ENCODE measurements at regions not wholly inside any gene's neighbourhood (a gene's known extent, or its start where the extent isn't known, plus 50 kb on each side); places are given as distances from the start of the nearest gene placed in this dataset.

GRCh38 chr10:130894471-130894870 lies 417.1 kb downstream of the TCERG1L start:
- no peak for DNase-seq

GRCh38 chr10:130895161-130895560 lies 416.4 kb downstream of the TCERG1L start:
- no peak for DNase-seq

GRCh38 chr10:130897815-130898214 lies 413.7 kb downstream of the TCERG1L start:
- DNase-seq = no peak

GRCh38 chr10:130898381-130898780 lies 413.1 kb downstream of the TCERG1L start:
- no peak for DNase-seq

GRCh38 chr10:130899856-130900255 lies 411.7 kb downstream of the TCERG1L start:
- DNase-seq = no peak

GRCh38 chr10:130900441-130901160 lies 410.9 kb downstream of the TCERG1L start:
- DNase-seq = no peak

- DNase-seq = no peak
Observed at GRCh38 chr10:130901311-130902165, 410.0 kb downstream of the TCERG1L start.

GRCh38 chr10:130902471-130902870 lies 409.1 kb downstream of the TCERG1L start:
- no peak for DNase-seq

- DNase-seq = no peak
Observed at GRCh38 chr10:130902929-130903328, 408.6 kb downstream of the TCERG1L start.

- DNase-seq = no peak
Observed at GRCh38 chr10:130904676-130905075, 406.8 kb downstream of the TCERG1L start.

GRCh38 chr10:130905386-130905785 lies 406.1 kb downstream of the TCERG1L start:
- no peak for DNase-seq

- no peak for DNase-seq
Observed at GRCh38 chr10:130905921-130906320, 405.6 kb downstream of the TCERG1L start.

- no peak for DNase-seq
Observed at GRCh38 chr10:130910848-130911247, 400.7 kb downstream of the TCERG1L start.

- DNase-seq = no peak
Observed at GRCh38 chr10:130913844-130914243, 397.7 kb downstream of the TCERG1L start.

- DNase-seq = no peak
Observed at GRCh38 chr10:130914367-130914766, 397.2 kb downstream of the TCERG1L start.

GRCh38 chr10:130915065-130915464 lies 396.5 kb downstream of the TCERG1L start:
- no peak for DNase-seq

GRCh38 chr10:130921461-130921860 lies 390.1 kb downstream of the TCERG1L start:
- no peak for DNase-seq

- DNase-seq = no peak
Observed at GRCh38 chr10:130921911-130922440, 389.5 kb downstream of the TCERG1L start.

- DNase-seq = no peak
Observed at GRCh38 chr10:130923596-130923995, 387.9 kb downstream of the TCERG1L start.

GRCh38 chr10:130924138-130924819 lies 387.2 kb downstream of the TCERG1L start:
- no peak for DNase-seq

GRCh38 chr10:130926442-130926841 lies 385.1 kb downstream of the TCERG1L start:
- no peak for DNase-seq

- no peak for DNase-seq
Observed at GRCh38 chr10:130927157-130927556, 384.4 kb downstream of the TCERG1L start.

GRCh38 chr10:130928306-130928705 lies 383.2 kb downstream of the TCERG1L start:
- no peak for DNase-seq

Measured in NCI-H2171 (cell line).